ENCODE measurements at regions not wholly inside any gene's neighbourhood (a gene's known extent, or its start where the extent isn't known, plus 50 kb on each side); places are given as distances from the start of the nearest gene placed in this dataset.
"Not testable (repeated sequence)": the region's sequence is repeated elsewhere in the genome, so short reads cannot be mapped to it uniquely, and the experiment has no call there.

GRCh38 chr2:8141079-8141707, 540.7 kb upstream of the ID2 start:
- no peak overlapping the region for H3K4me3 ChIP-seq (ENCODE audit: low read length)
- TF ChIP-seq ZNF274 (IDR thresholded peaks at IDR 0.05; ENCODE audit: low read depth, low read length) = no peak

GRCh38 chr2:8141780-8142179, 540.1 kb upstream of the ID2 start:
- no peak overlapping the region for H3K4me3 ChIP-seq (ENCODE audit: low read length)
- TF ChIP-seq ZNF274 (IDR thresholded peaks at IDR 0.05; ENCODE audit: low read depth, low read length) = no peak

- H3K4me3 ChIP-seq (ENCODE audit: low read length) = no peak overlapping the region
These were observed 539.4 kb upstream of the ID2 start for GRCh38 chr2:8142461-8142860.

GRCh38 chr2:8144131-8144631, 537.7 kb upstream of the ID2 start:
- TF ChIP-seq ZNF274 (IDR thresholded peaks at IDR 0.05; ENCODE audit: low read depth, low read length) = no peak
- H3K4me3 ChIP-seq (ENCODE audit: low read length) = no peak overlapping the region

More at GRCh38 chr2:8142461-8142860, 539.4 kb upstream of the ID2 start:
- TF ChIP-seq ZNF274 (IDR thresholded peaks at IDR 0.05; ENCODE audit: low read depth, low read length) = no peak

- H3K4me3 ChIP-seq (ENCODE audit: low read length) = no peak overlapping the region
- no peak for TF ChIP-seq ZNF274 (IDR thresholded peaks at IDR 0.05; ENCODE audit: low read depth, low read length)
These were observed 537.1 kb upstream of the ID2 start for GRCh38 chr2:8144785-8145184.

- not testable (repeated sequence) for H3K4me3 ChIP-seq (ENCODE audit: low read length)
These were observed 536.5 kb upstream of the ID2 start for GRCh38 chr2:8145375-8145774.

- no peak overlapping the region for H3K4me3 ChIP-seq (ENCODE audit: low read length)
- no peak for TF ChIP-seq ZNF274 (IDR thresholded peaks at IDR 0.05; ENCODE audit: low read depth, low read length)
These were observed 535.5 kb upstream of the ID2 start for GRCh38 chr2:8146132-8147005.

GRCh38 chr2:8148260-8149006, 533.4 kb upstream of the ID2 start:
- H3K4me3 ChIP-seq (ENCODE audit: low read length) = no peak overlapping the region

GRCh38 chr2:8149007-8149405, 532.9 kb upstream of the ID2 start:
- TF ChIP-seq ZNF274 (IDR thresholded peaks at IDR 0.05; ENCODE audit: low read depth, low read length) = no peak
- H3K4me3 ChIP-seq (ENCODE audit: low read length) = no peak overlapping the region

More at GRCh38 chr2:8148260-8149006, 533.4 kb upstream of the ID2 start:
- TF ChIP-seq ZNF274 (IDR thresholded peaks at IDR 0.05; ENCODE audit: low read depth, low read length) = no peak

GRCh38 chr2:8149985-8150539, 531.8 kb upstream of the ID2 start:
- no peak for TF ChIP-seq ZNF274 (IDR thresholded peaks at IDR 0.05; ENCODE audit: low read depth, low read length)
- H3K4me3 ChIP-seq (ENCODE audit: low read length) = no peak overlapping the region

- no peak overlapping the region for H3K4me3 ChIP-seq (ENCODE audit: low read length)
- no peak for TF ChIP-seq ZNF274 (IDR thresholded peaks at IDR 0.05; ENCODE audit: low read depth, low read length)
These were observed 530.0 kb upstream of the ID2 start for GRCh38 chr2:8151888-8152287.

- H3K4me3 ChIP-seq (ENCODE audit: low read length) = no peak overlapping the region
- TF ChIP-seq ZNF274 (IDR thresholded peaks at IDR 0.05; ENCODE audit: low read depth, low read length) = no peak
These were observed 529.2 kb upstream of the ID2 start for GRCh38 chr2:8152392-8153257.

- TF ChIP-seq ZNF274 (IDR thresholded peaks at IDR 0.05; ENCODE audit: low read depth, low read length) = no peak
- H3K4me3 ChIP-seq (ENCODE audit: low read length) = no peak overlapping the region
These were observed 528.6 kb upstream of the ID2 start for GRCh38 chr2:8153258-8153718.
